Lower leg skin (tissue), 3 donors: ENCODE measurements at regions not wholly inside any gene's neighbourhood (a gene's known extent, or its start where the extent isn't known, plus 50 kb on each side); places are given as distances from the start of the nearest gene placed in this dataset.

Experiments used
- CTCF ChIP-seq, 3 donors: fragments of 450-650 bp; IDR thresholded peaks; one replicate each; pipeline ENCODE4 v1.5.1; 2016; ENCODE audit warnings: antibody characterized with exemption in 3 of 3, mild to moderate bottlenecking in 3 of 3, moderate library complexity in 2 of 3
- POLR2A ChIP-seq, 2 donors: fragments of 450-650 bp; IDR thresholded peaks; one replicate each; pipeline ENCODE4 v1.6.1; 2016 to 2017; ENCODE audit warnings: antibody characterized with exemption in 2 of 2, mild to moderate bottlenecking in 1 of 2, moderate library complexity in 1 of 2

DNA sequence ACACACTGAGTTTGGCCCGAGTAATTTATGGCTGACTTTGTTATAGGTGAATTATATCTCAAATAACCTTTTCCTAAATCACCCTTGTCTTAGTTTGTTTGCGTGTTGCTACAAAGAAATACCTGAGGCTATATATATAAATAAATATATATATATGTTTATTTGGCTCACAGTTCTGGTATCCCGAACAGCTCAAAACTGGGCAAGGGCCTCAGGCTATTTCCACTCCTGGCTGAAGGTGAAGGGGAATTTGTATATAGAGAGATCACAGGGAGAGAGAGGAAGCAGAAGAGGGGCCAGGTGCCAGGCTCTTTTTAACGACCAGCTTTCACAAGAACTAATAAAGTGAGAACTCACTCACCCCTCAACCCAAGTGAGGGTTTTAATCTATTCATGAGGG, 159.9 kb upstream of the STARD13 start:
- TF ChIP-seq CTCF (IDR thresholded peaks at IDR 0.05) = no peak
- no peak for TF ChIP-seq POLR2A (IDR thresholded peaks at IDR 0.05)
